H1 (cell line): ENCODE measurements at regions not wholly inside any gene's neighbourhood (a gene's known extent, or its start where the extent isn't known, plus 50 kb on each side); places are given as distances from the start of the nearest gene placed in this dataset.

Source experiments
- CTCF ChIA-PET: fragments of 300-600 bp; sonication (Branson Sonifier 250); formaldehyde crosslinking; loops from one replicate; lab custom pipeline; 2021; ENCODE audit not compliant: partially characterized antibody; lab: Charles Lee
- POLR2A ChIA-PET: fragments of 300-600 bp; sonication (Branson Sonifier 250); formaldehyde crosslinking; loops from one replicate; lab custom pipeline; 2021; ENCODE audit warnings: inconsistent platforms; ENCODE audit not compliant: partially characterized antibody; lab: Charles Lee
- DNase-seq, 2 experiments: peaks; one replicate each; pipeline versions ENCODE4 v3.0.0 to v3.0.0-alpha.2; 2010 to 2022; ENCODE audit warnings: low spot score in 2 of 2, low read depth in 1 of 2, mixed read lengths in 1 of 2
- FAIRE-seq: peaks from 2 replicates; lab custom pipeline; 2011; peaks lifted over from hg19 to GRCh38; lab: Jason Lieb, UNC
- H2AFZ ChIP-seq: 2 replicates; pipeline ENCODE4 v1.8.1; 2012; ENCODE audit warnings: low read length, inconsistent platforms
- H2AK5ac ChIP-seq: 2 replicates; pipeline ENCODE4 v1.6.1; 2013; ENCODE audit warnings: low read depth, low read length
- H2BK120ac ChIP-seq: replicated peaks from 2 replicates; pipeline ENCODE3; 2013; ENCODE audit warnings: low read depth, low read length, inconsistent platforms
- H2BK12ac ChIP-seq: 2 replicates; pipeline ENCODE4 v1.6.1; 2013; ENCODE audit warnings: low read depth, low read length
- H2BK15ac ChIP-seq: 2 replicates; pipeline ENCODE4 v1.6.1; 2013; ENCODE audit warnings: low read length
- H2BK20ac ChIP-seq: 2 replicates; pipeline ENCODE4 v1.6.1; 2013; ENCODE audit warnings: low read length
- H2BK5ac ChIP-seq: 2 replicates; pipeline ENCODE4 v1.6.1; 2013; ENCODE audit warnings: low read depth, low read length
- H3K14ac ChIP-seq: 2 replicates; pipeline ENCODE4 v1.6.1; 2013; ENCODE audit warnings: inconsistent platforms; ENCODE audit not compliant: insufficient read length
- H3K18ac ChIP-seq: 2 replicates; pipeline ENCODE4 v1.6.1; 2013; ENCODE audit warnings: low read length; ENCODE audit errors: extremely low read depth
- H3K23ac ChIP-seq: 2 replicates; pipeline ENCODE4 v1.6.1; 2013; ENCODE audit warnings: inconsistent platforms; ENCODE audit not compliant: insufficient read length
- H3K23me2 ChIP-seq: 2 replicates; pipeline ENCODE4 v1.6.1; 2013; ENCODE audit warnings: low read depth, low read length
- H3K27ac ChIP-seq: 2 replicates; pipeline ENCODE4 v1.6.1; 2011; ENCODE audit warnings: low read depth, low read length, inconsistent platforms
- H3K27me3 ChIP-seq, 4 experiments: replicated peaks in 1 of 4; 1 replicate in 1 of 4; 2 replicates in 3 of 4; pipeline versions ENCODE4 v1.6.1 to v1.8.1; 2011 to 2013; ENCODE audit warnings: low read length in 3 of 4, mild to moderate bottlenecking in 3 of 4, inconsistent platforms in 2 of 4, mixed read lengths in 2 of 4, moderate library complexity in 1 of 4; ENCODE audit not compliant: control insufficient read depth in 3 of 4, insufficient read depth in 3 of 4; ENCODE audit errors: extremely low read depth in 1 of 4
- H3K36me3 ChIP-seq, 4 experiments: 2 replicates each; pipeline versions ENCODE4 v1.6.1 to v1.8.1; 2011 to 2013; ENCODE audit warnings: mild to moderate bottlenecking in 4 of 4, low read length in 3 of 4, moderate library complexity in 2 of 4, control low read depth in 1 of 4, inconsistent platforms in 1 of 4; ENCODE audit not compliant: insufficient read depth in 4 of 4, control insufficient read depth in 2 of 4
- H3K4ac ChIP-seq: replicated peaks from 2 replicates; pipeline ENCODE3; 2013; ENCODE audit warnings: low read length, low read depth, mixed read lengths, inconsistent platforms; ENCODE audit not compliant: insufficient read length
- H3K4me1 ChIP-seq, 4 experiments: replicated peaks in 1 of 4; 1 replicate in 1 of 4; 2 replicates in 3 of 4; pipeline versions ENCODE4 v1.6.1 to v1.8.1; 2011 to 2013; ENCODE audit warnings: low read length in 3 of 4, inconsistent platforms in 2 of 4, mixed read lengths in 1 of 4; ENCODE audit not compliant: insufficient read depth in 4 of 4, control insufficient read depth in 3 of 4
- H3K4me2 ChIP-seq, 2 experiments: 2 replicates each; pipeline versions ENCODE4 v1.6.1 to v1.8.1; 2011 to 2013; ENCODE audit warnings: low read depth in 2 of 2, low read length in 2 of 2, control low read depth in 1 of 2, inconsistent platforms in 1 of 2, mild to moderate bottlenecking in 1 of 2; ENCODE audit not compliant: insufficient read depth in 1 of 2
- H3K4me3 ChIP-seq, 4 experiments: fragments of 200-600, 300-600 bp in 1 of 4; sonication (generic), shearing (Covaris generic), sonication (Bioruptor Twin) in 1 of 4; 2 replicates each; pipeline versions ENCODE4 v1.5.1 to v1.8.1; 2011 to 2016; ENCODE audit warnings: low read length in 4 of 4, low read depth in 3 of 4, control low read depth in 2 of 4, inconsistent platforms in 2 of 4, mild to moderate bottlenecking in 2 of 4, mixed read lengths in 1 of 4, moderate library complexity in 1 of 4; ENCODE audit not compliant: insufficient read depth in 2 of 4; ENCODE audit errors: extremely low read depth in 1 of 4
- H3K56ac ChIP-seq: replicated peaks from 2 replicates; pipeline ENCODE3; 2013; ENCODE audit warnings: low read depth, mild to moderate bottlenecking, mixed read lengths, low read length, inconsistent platforms; ENCODE audit not compliant: insufficient read length
- H3K79me1 ChIP-seq: 2 replicates; pipeline ENCODE4 v1.6.1; 2013; ENCODE audit warnings: low read depth, low read length, control low read depth
- H3K79me2 ChIP-seq, 2 experiments: 2 replicates each; pipeline versions ENCODE4 v1.6.1 to v1.8.1; 2012 to 2013; ENCODE audit warnings: low read length in 2 of 2, mild to moderate bottlenecking in 2 of 2, inconsistent platforms in 1 of 2; ENCODE audit not compliant: insufficient read depth in 2 of 2, control insufficient read depth in 1 of 2
- H3K9ac ChIP-seq, 4 experiments: replicated peaks in 1 of 4; 1 replicate in 1 of 4; 2 replicates in 3 of 4; pipeline versions ENCODE4 v1.6.1 to v1.8.1; 2011 to 2013; ENCODE audit warnings: low read depth in 3 of 4, low read length in 3 of 4, control low read depth in 2 of 4, mild to moderate bottlenecking in 2 of 4, moderate library complexity in 2 of 4, inconsistent platforms in 1 of 4; ENCODE audit errors: extremely low read depth in 1 of 4
- H3K9me3 ChIP-seq, 2 experiments: 2 replicates each; pipeline versions ENCODE4 v1.6.1 to v1.8.1; 2012 to 2013; ENCODE audit warnings: mild to moderate bottlenecking in 2 of 2, moderate library complexity in 2 of 2, control low read depth in 1 of 2, inconsistent platforms in 1 of 2, low read depth in 1 of 2, low read length in 1 of 2, mixed read lengths in 1 of 2; ENCODE audit not compliant: insufficient read depth in 2 of 2
- H4K20me1 ChIP-seq, 2 experiments: replicated peaks in 1 of 2; 2 replicates each; pipeline versions ENCODE3 to v1.8.1; 2011 to 2013; ENCODE audit warnings: inconsistent platforms in 2 of 2, low read length in 2 of 2, mild to moderate bottlenecking in 1 of 2; ENCODE audit not compliant: insufficient read depth in 2 of 2, control insufficient read depth in 1 of 2
- H4K5ac ChIP-seq: 2 replicates; pipeline ENCODE4 v1.6.1; 2013; ENCODE audit warnings: low read length, low read depth, mixed read lengths, inconsistent platforms; ENCODE audit not compliant: insufficient read length
- H4K8ac ChIP-seq: 2 replicates; pipeline ENCODE4 v1.8.0; 2013; ENCODE audit warnings: mild to moderate bottlenecking, moderate library complexity, low read length, inconsistent platforms; ENCODE audit not compliant: insufficient read depth; ENCODE audit errors: extremely low read depth
- H4K91ac ChIP-seq: replicated peaks from 2 replicates; pipeline ENCODE3; 2013; ENCODE audit warnings: low read length, mixed read lengths, inconsistent platforms; ENCODE audit not compliant: insufficient read length
- ASH2L ChIP-seq: fragments of 200-600, 300-600 bp; sonication (generic); IDR thresholded peaks from one replicate; pipeline ENCODE4 v1.7.1; 2017; ENCODE audit warnings: low read length
- CBX8 ChIP-seq: fragments of 300-800, 300-1000 bp; sonication (generic); IDR thresholded peaks from 2 replicates; pipeline ENCODE4 v1.7.1; 2016; ENCODE audit warnings: low read depth, low read length, borderline replicate concordance
- CREB1 ChIP-seq: IDR thresholded peaks from 2 replicates; pipeline ENCODE4 v1.6.1; 2012; ENCODE audit warnings: inconsistent platforms
- EGR1 ChIP-seq: IDR thresholded peaks from 2 replicates; pipeline ENCODE4 v1.6.1; 2011; ENCODE audit warnings: low read depth, low read length, borderline replicate concordance
- GTF2F1 ChIP-seq: IDR thresholded peaks from 2 replicates; pipeline ENCODE4 v1.6.1; 2012; ENCODE audit warnings: low read depth, low read length, improper control_type of control experiment, borderline replicate concordance
- HDAC2 ChIP-seq, 2 experiments: fragments of 300-600 bp in 1 of 2; sonication (generic) in 1 of 2; IDR thresholded peaks; 2 replicates each; pipeline ENCODE4 v1.6.1; 2011 to 2012; ENCODE audit warnings: low read depth in 2 of 2, low read length in 2 of 2, mild to moderate bottlenecking in 2 of 2, moderate library complexity in 2 of 2, borderline replicate concordance in 1 of 2, inconsistent platforms in 1 of 2
- MAFK ChIP-seq: IDR thresholded peaks from 2 replicates; pipeline ENCODE4 v1.6.1; 2012; ENCODE audit warnings: low read depth, mild to moderate bottlenecking, improper control_type of control experiment, low read length
- RBBP5 ChIP-seq: IDR thresholded peaks from 2 replicates; pipeline ENCODE4 v1.7.1; 2012; ENCODE audit warnings: low read depth, mild to moderate bottlenecking, inconsistent platforms, low read length, moderate library complexity, borderline replicate concordance
- RXRA ChIP-seq: IDR thresholded peaks from 2 replicates; pipeline ENCODE4 v1.6.1; 2011; ENCODE audit warnings: low read depth, mild to moderate bottlenecking, low read length, moderate library complexity; ENCODE audit not compliant: insufficient read depth
- SAP30 ChIP-seq: fragments of 300-600 bp; sonication (generic); IDR thresholded peaks from 2 replicates; pipeline ENCODE4 v1.7.1; 2012; ENCODE audit warnings: low read length, moderate library complexity, mild to moderate bottlenecking, inconsistent platforms; ENCODE audit not compliant: insufficient read depth, insufficient replicate concordance
- SP1 ChIP-seq: IDR thresholded peaks from 2 replicates; pipeline ENCODE4 v1.6.1; 2011; ENCODE audit warnings: low read depth, low read length
- ZNF274 ChIP-seq: IDR thresholded peaks from 2 replicates; pipeline ENCODE4 v1.7.0; 2012; ENCODE audit warnings: low read length, borderline replicate concordance; ENCODE audit errors: extremely low read depth
- WGBS, 2 experiments: shearing (Covaris generic) in 1 of 2; methylation state at CpG; one replicate each; pipeline versions ENCODE4 v1.1.6 to v1.1.7; 2013 to 2015; ENCODE audit warnings: low lambda C conversion rate in 2 of 2, mixed read lengths in 2 of 2, inconsistent platforms in 1 of 2, low coverage in 1 of 2, missing lambda C conversion rate in 1 of 2; ENCODE audit not compliant: insufficient replicate concordance in 2 of 2, insufficient coverage in 1 of 2, insufficient read length in 1 of 2; ENCODE audit errors: extremely low coverage in 1 of 2, missing lambda C conversion rate in 1 of 2; 5-methylcytosine and 5-hydroxymethylcytosine counted together

- H3K9ac ChIP-seq = no peak overlapping the region
- no peak overlapping the region for H4K8ac ChIP-seq
- H3K14ac ChIP-seq = no peak overlapping the region
- no peak overlapping the region for H3K56ac ChIP-seq
- no peaks in the 10 kb centered on the region for H4K20me1 ChIP-seq
- no peak overlapping the region for H3K4ac ChIP-seq
- no peak overlapping the region for H2BK120ac ChIP-seq
- no peak overlapping the region for H3K4me3 ChIP-seq
- H3K18ac ChIP-seq = no peak overlapping the region
- H3K4me2 ChIP-seq = no peak overlapping the region
- H3K27me3 ChIP-seq = no peaks in the 10 kb centered on the region
- ChIA-PET POLR2A (no interaction called here), CTCF (no interaction called here)
- 90% methylated on average over 1 of the region's 1 CpG; no CpG with 5 or more reads in 1 of the 2 experiments for WGBS, 2 experiments
- no peak overlapping the region for H2AK5ac ChIP-seq
- no peak overlapping the region for H3K23ac ChIP-seq
- no peaks in the 10 kb centered on the region for H3K79me1 ChIP-seq
- H2BK5ac ChIP-seq = no peak overlapping the region
- no peak overlapping the region for H2BK12ac ChIP-seq
- H3K4me1 ChIP-seq = no peaks in the 10 kb centered on the region
- no peak overlapping the region for H3K27ac ChIP-seq
- no peaks in the 10 kb centered on the region for H3K9me3 ChIP-seq
- no peak overlapping the region for H2BK20ac ChIP-seq
- H4K5ac ChIP-seq = no peak overlapping the region
- no peaks in the 10 kb centered on the region for H3K36me3 ChIP-seq
- H2AFZ ChIP-seq = no peak overlapping the region
- DNase-seq = no peak
- no peaks in the 10 kb centered on the region for H3K23me2 ChIP-seq
- TF ChIP-seq RBBP5 (no peak), GTF2F1 (no peak), ZNF274 (no peak), EGR1 (no peak), RXRA (no peak), CBX8 (no peak), SAP30 (no peak), SP1 (no peak), CREB1 (no peak), MAFK (no peak), HDAC2 (IDR thresholded peaks at IDR 0.05; ENCODE audit: borderline replicate concordance in 1 of 2, low read depth in 2 of 2, low read length in 2 of 2) (no peak), ASH2L (no peak)
- FAIRE-seq = no peak
- no peaks in the 10 kb centered on the region for H3K79me2 ChIP-seq
- H2BK15ac ChIP-seq = no peak overlapping the region
- H4K91ac ChIP-seq = no peak overlapping the region
These were observed 256.0 kb upstream of the FLRT2 start for GRCh38 chr14:85273952-85274351.
